Activated T-helper 1 cell treated with Interleukin-2 at 50 U/mL for 16 hours (primary cell): ENCODE measurements at regions not wholly inside any gene's neighbourhood (a gene's known extent, or its start where the extent isn't known, plus 50 kb on each side); places are given as distances from the start of the nearest gene placed in this dataset.
"Not testable (repeated sequence)": the region's sequence is repeated elsewhere in the genome, so short reads cannot be mapped to it uniquely, and the experiment has no call there.

Experiments
- DNase-seq: peaks from one replicate; pipeline ENCODE4 v3.0.0-alpha.2; 2020; ENCODE audit warnings: low read depth

- DNase-seq: no peak
These were observed 175.4 kb downstream of the SQOR start for GRCh38 chr15:45810201-45810600.

- no peak for DNase-seq
These were observed 177.4 kb downstream of the SQOR start for GRCh38 chr15:45812200-45812599.

GRCh38 chr15:45817578-45817977, 182.7 kb downstream of the SQOR start:
- not testable (repeated sequence) for DNase-seq

- no peak for DNase-seq
These were observed 186.6 kb downstream of the SQOR start for GRCh38 chr15:45821390-45821789.

- DNase-seq: not testable (repeated sequence)
These were observed 188.1 kb downstream of the SQOR start for GRCh38 chr15:45822968-45823367.

GRCh38 chr15:45827275-45827674, 192.4 kb downstream of the SQOR start:
- no peak for DNase-seq

- DNase-seq: no peak
These were observed 192.9 kb downstream of the SQOR start for GRCh38 chr15:45827766-45828165.

- DNase-seq: no peak
These were observed 194.7 kb downstream of the SQOR start for GRCh38 chr15:45829336-45830153.

GRCh38 chr15:45831787-45832186, 197.0 kb downstream of the SQOR start:
- no peak for DNase-seq

GRCh38 chr15:45834622-45835021, 199.8 kb downstream of the SQOR start:
- no peak for DNase-seq

GRCh38 chr15:45842151-45842550, 207.3 kb downstream of the SQOR start:
- DNase-seq: no peak

GRCh38 chr15:45847645-45848044, 212.8 kb downstream of the SQOR start:
- no peak for DNase-seq

- DNase-seq: no peak
These were observed 214.3 kb downstream of the SQOR start for GRCh38 chr15:45849136-45849535.

GRCh38 chr15:45854455-45855202, 219.8 kb downstream of the SQOR start:
- DNase-seq: no peak

- DNase-seq: no peak
These were observed 220.5 kb downstream of the SQOR start for GRCh38 chr15:45855210-45855906.

- no peak for DNase-seq
These were observed 221.2 kb downstream of the SQOR start for GRCh38 chr15:45855907-45856579.

- DNase-seq: no peak
These were observed 222.5 kb downstream of the SQOR start for GRCh38 chr15:45857291-45857690.

GRCh38 chr15:45858491-45858890, 223.7 kb downstream of the SQOR start:
- DNase-seq: no peak

GRCh38 chr15:45862034-45862433, 227.2 kb downstream of the SQOR start:
- DNase-seq: no peak

- no peak for DNase-seq
These were observed 229.2 kb downstream of the SQOR start for GRCh38 chr15:45863881-45864580.

- DNase-seq: no peak
These were observed 231.8 kb downstream of the SQOR start for GRCh38 chr15:45866616-45867015.

GRCh38 chr15:45867281-45867680, 232.5 kb downstream of the SQOR start:
- no peak for DNase-seq
